ENCODE measurements at regions not wholly inside any gene's neighbourhood (a gene's known extent, or its start where the extent isn't known, plus 50 kb on each side); places are given as distances from the start of the nearest gene placed in this dataset.
"Not testable (repeated sequence)": the region's sequence is repeated elsewhere in the genome, so short reads cannot be mapped to it uniquely, and the experiment has no call there.

- DNase-seq = no peak
Measured at GRCh38 chr3:159741281-159741680, 247.4 kb upstream of the IL12A start.

- no peak for DNase-seq
Measured at GRCh38 chr3:159748425-159748824, 240.2 kb upstream of the IL12A start.

- DNase-seq = no peak
Measured at GRCh38 chr3:159749406-159749805, 239.2 kb upstream of the IL12A start.

- DNase-seq = no peak
Measured at GRCh38 chr3:159751146-159751545, 237.5 kb upstream of the IL12A start.

- DNase-seq = no peak
Measured at GRCh38 chr3:159751752-159752151, 236.9 kb upstream of the IL12A start.

GRCh38 chr3:159756279-159757207 lies 232.1 kb upstream of the IL12A start:
- not testable (repeated sequence) for DNase-seq

- DNase-seq = no peak
Measured at GRCh38 chr3:159757341-159758060, 231.1 kb upstream of the IL12A start.

- DNase-seq = no peak
Measured at GRCh38 chr3:159760046-159760445, 228.6 kb upstream of the IL12A start.

GRCh38 chr3:159761369-159761768 lies 227.3 kb upstream of the IL12A start:
- DNase-seq = no peak

- no peak for DNase-seq
Measured at GRCh38 chr3:159761848-159762635, 226.6 kb upstream of the IL12A start.

- DNase-seq = no peak
Measured at GRCh38 chr3:159763011-159763601, 225.5 kb upstream of the IL12A start.

GRCh38 chr3:159763602-159764489 lies 224.8 kb upstream of the IL12A start:
- DNase-seq = no peak

- DNase-seq = no peak
Measured at GRCh38 chr3:159764490-159765029, 224.1 kb upstream of the IL12A start.

- DNase-seq = no peak
Measured at GRCh38 chr3:159765030-159765859, 223.4 kb upstream of the IL12A start.

- DNase-seq = no peak
Measured at GRCh38 chr3:159765860-159766294, 222.8 kb upstream of the IL12A start.

- no peak for DNase-seq
Measured at GRCh38 chr3:159766563-159767185, 222.0 kb upstream of the IL12A start.

- no peak for DNase-seq
Measured at GRCh38 chr3:159770998-159771397, 217.6 kb upstream of the IL12A start.

- no peak for DNase-seq
Measured at GRCh38 chr3:159771865-159772611, 216.6 kb upstream of the IL12A start.

- DNase-seq = no peak
Measured at GRCh38 chr3:159773706-159774105, 214.9 kb upstream of the IL12A start.

All from GF-D8 (cell line).